ENCODE measurements at regions not wholly inside any gene's neighbourhood (a gene's known extent, or its start where the extent isn't known, plus 50 kb on each side); places are given as distances from the start of the nearest gene placed in this dataset.

DNA sequence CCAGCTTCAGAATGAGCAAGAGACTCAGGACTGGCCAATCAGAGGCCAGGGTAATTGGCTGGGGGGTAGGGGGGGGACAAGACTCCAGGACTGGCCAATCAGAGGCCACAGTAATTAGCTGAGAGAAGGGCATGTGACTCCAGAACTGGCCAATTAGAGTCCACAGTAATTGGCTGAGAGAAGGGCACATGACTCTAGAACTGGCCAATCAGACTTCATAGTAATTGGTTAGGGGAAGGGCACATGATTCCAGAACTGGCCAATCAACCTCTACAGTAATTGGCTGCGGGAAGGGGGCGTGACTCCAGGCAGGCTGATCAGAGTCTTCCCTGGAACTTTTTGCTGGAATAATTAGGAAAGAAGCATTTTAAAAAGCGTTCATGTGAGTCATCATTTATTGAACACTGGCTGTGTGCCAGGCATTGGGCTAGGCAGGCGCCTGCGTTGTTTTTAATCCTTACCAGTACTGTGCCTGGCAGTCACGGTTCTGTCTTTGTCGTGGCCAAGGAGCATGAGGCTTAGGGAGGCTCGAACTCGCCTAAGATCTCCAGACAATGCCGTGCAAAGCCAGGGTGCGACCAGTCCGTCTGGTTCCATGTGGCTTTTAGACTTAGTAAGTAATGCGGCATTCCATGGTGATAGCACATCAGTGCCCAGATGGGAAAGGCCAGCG is 508.1 kb downstream of the TBC1D22A start:
- TF ChIP-seq CTCF (IDR thresholded peaks at IDR 0.05; ENCODE audit: low read length) (no peak), EZH2 (optimal IDR thresholded peaks at IDR 0.05; ENCODE audit: low read depth, low read length) (no peak), EZH2phosphoT487 (IDR thresholded peaks at IDR 0.05; ENCODE audit: low read length) (no peak)

Measured in MM.1S (cell line).